Gastrocnemius medialis (tissue), 4 donors: ENCODE measurements at regions not wholly inside any gene's neighbourhood (a gene's known extent, or its start where the extent isn't known, plus 50 kb on each side); places are given as distances from the start of the nearest gene placed in this dataset.

Source experiments
- POLR2A ChIP-seq, 2 donors: fragments of 450-650 bp; IDR thresholded peaks; one replicate each; pipeline ENCODE4 v1.6.1; 2017; ENCODE audit warnings: antibody characterized with exemption in 2 of 2, mild to moderate bottlenecking in 2 of 2, moderate library complexity in 2 of 2
- TF ChIP-seq, protein P1 (sequence below), 5 experiments: fragments of 450-650 bp in 3 of 5; fragments of 200-600 bp in 2 of 5; sonication (generic) in 2 of 5; IDR thresholded peaks in 4 of 5; conservative IDR thresholded peaks in 1 of 5; 1 replicate in 4 of 5; 2 replicates in 1 of 5; pipeline ENCODE4 v1.5.1; 2016 to 2019; ENCODE audit warnings: antibody characterized with exemption in 5 of 5, mild to moderate bottlenecking in 3 of 5, moderate library complexity in 3 of 5

DNA sequence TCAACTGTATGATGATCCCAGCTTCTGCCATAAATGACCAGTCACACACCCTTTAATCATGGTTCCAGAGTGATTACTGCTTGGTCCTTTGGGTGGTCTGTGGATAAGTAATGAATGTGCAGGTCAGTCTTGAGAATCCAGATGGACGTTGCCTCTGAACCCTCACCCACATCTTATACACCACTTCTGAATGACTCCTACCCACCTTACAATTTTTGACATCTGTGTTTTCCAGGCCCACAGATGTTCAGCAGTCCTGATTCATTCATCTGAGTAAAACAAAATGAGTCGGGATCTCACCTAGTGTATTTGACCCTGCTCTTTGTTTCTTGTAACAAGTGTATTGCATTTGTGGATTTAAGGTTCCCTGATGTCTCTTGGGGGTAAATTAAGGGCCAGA is 194.1 kb upstream of the CCDC68 start:
- TF ChIP-seq POLR2A (IDR thresholded peaks at IDR 0.05): no peak
- TF ChIP-seq, protein P1, sequence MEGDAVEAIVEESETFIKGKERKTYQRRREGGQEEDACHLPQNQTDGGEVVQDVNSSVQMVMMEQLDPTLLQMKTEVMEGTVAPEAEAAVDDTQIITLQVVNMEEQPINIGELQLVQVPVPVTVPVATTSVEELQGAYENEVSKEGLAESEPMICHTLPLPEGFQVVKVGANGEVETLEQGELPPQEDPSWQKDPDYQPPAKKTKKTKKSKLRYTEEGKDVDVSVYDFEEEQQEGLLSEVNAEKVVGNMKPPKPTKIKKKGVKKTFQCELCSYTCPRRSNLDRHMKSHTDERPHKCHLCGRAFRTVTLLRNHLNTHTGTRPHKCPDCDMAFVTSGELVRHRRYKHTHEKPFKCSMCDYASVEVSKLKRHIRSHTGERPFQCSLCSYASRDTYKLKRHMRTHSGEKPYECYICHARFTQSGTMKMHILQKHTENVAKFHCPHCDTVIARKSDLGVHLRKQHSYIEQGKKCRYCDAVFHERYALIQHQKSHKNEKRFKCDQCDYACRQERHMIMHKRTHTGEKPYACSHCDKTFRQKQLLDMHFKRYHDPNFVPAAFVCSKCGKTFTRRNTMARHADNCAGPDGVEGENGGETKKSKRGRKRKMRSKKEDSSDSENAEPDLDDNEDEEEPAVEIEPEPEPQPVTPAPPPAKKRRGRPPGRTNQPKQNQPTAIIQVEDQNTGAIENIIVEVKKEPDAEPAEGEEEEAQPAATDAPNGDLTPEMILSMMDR (IDR thresholded peaks at IDR 0.05 in 4 of 5, conservative IDR thresholded peaks at IDR 0.05 in 1 of 5): no peak
